ENCODE measurements at regions not wholly inside any gene's neighbourhood (a gene's known extent, or its start where the extent isn't known, plus 50 kb on each side); places are given as distances from the start of the nearest gene placed in this dataset.

DNA sequence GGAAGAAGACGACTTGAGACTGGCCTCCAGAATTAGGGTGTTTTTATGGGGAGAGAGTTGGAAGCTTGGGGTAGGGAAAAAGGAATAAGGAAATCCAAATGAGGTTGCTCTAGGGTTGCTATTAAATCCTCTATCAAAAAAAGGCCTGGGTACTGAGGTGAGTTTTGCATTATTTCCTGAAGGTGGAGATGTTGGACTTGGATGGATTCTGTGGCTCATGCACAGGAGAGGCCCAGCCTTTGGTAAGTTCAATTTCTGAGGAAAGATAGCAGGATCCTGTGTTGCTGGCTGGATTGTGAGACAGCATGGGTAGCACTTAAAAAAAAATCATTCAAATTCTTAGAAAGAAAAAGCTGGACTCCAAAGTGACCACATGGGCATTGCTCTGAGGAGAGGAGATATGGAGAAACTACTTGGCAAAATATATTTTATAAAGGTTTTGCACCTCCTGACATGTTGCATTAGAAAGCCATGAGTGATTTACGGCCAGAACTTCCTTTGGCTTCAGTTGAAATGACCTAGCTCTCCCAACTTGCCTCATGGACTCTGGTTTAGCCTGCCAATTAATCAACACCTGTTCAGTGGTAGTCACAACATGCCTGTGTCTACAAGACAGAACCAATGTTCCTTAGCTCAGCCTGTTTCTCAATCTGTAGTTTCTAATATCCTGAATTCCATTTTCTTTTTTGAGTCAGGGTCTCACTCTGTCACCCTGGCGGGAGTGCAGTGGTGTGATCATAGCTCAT lies 152.1 kb upstream of the RALGAPA2 start:
- ChIA-PET POLR2A (no interaction called here), CTCF (interaction anchor here (0.6 to 0.7 kb wide), 6 partner anchors 85 to 765 kb away, joined by 3 to 5 read pairs (median 4); no protein-coding TSS in a partner anchor)
- H3K27ac Mint-ChIP-seq, result no peak overlapping the region
- H3K36me3 Mint-ChIP-seq, result no peaks in the 10 kb centered on the region
- Histone ChIP-seq H3K9me3 (no peaks in the 10 kb centered on the region), H3K4me3 (ENCODE audit: control insufficient read depth in 1 of 2, extremely low read depth in 1 of 2, low read length in 1 of 2) (no peak overlapping the region), H3K27me3 (replicated peaks in 1 of 2; ENCODE audit: control insufficient read depth in 2 of 2, extremely low read depth in 1 of 2, insufficient read depth in 2 of 2, low read length in 1 of 2) (peaks cover 0 to 4% of the 10 kb centered on the region in 2 experiments), H3K36me3 (ENCODE audit: control insufficient read depth in 2 of 2, extremely low read depth in 1 of 2, insufficient read depth in 1 of 2, low read length in 1 of 2) (no peaks in the 10 kb centered on the region), H3K27ac (ENCODE audit: low read length) (no peak overlapping the region), H3K4me1 (ENCODE audit: control insufficient read depth in 1 of 2, extremely low read depth in 1 of 2, insufficient read depth in 2 of 2, low read length in 2 of 2) (peaks cover 0 to 3% of the 10 kb centered on the region in 2 experiments)
- no peaks in the 10 kb centered on the region for H3K9me3 Mint-ChIP-seq
- ATAC-seq (replicated peaks in 1 of 4), result no peak
- 33% methylated on average over 1 of the region's 3 CpGs for whole genome bisulfite sequencing (ENCODE audit: insufficient coverage)
- H3K4me1 Mint-ChIP-seq, result no peaks in the 10 kb centered on the region
- no peak overlapping the region for H3K4me3 Mint-ChIP-seq
- DNase-seq, result no peak
- H3K27me3 Mint-ChIP-seq, result peaks cover 10 to 21% of the 10 kb centered on the region in 2 donors

DNA sequence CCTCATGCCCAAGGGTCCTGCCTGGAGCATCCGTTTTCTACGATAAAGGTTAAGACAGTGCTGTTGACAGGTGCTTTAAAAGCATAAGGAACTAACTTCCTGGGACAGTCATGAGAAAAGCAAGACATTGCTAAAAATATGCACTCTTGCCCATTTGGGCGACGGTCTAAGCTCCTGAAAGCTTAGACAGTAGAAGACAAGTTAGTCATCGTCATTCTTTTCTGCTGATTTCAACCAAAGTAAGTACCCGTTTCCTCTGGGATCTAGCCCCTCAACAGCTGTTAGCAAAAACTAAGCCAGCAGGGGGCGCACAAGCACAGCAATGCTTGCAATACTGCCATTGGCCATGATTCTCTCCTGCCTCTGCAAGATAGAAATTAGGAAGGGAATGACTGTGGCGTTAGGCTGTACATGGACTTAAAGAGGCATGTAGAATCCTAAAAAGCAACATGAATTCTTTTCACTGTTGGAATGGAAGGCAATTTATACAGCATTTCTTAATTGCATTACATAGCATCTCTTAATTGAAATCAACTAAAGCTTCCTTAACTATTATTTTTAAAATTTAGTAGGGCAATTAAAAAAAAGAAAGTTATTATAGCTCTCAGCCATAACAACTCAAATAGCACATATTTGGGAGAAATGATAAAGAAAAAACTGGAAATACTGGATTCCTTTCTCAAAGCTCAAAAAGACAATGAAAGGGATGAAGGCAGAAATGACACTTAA lies 147.8 kb upstream of the RALGAPA2 start:
- Mint-ChIP-seq H3K27me3 (peaks cover 24 to 34% of the 10 kb centered on the region in 2 donors), H3K9me3 (no peaks in the 10 kb centered on the region), H3K4me1 (no peaks in the 10 kb centered on the region), H3K4me3 (no peak overlapping the region), H3K27ac (no peak overlapping the region), H3K36me3 (no peaks in the 10 kb centered on the region)
- Histone ChIP-seq H3K4me1 (ENCODE audit: control insufficient read depth in 1 of 2, extremely low read depth in 1 of 2, insufficient read depth in 2 of 2, low read length in 2 of 2) (peaks cover 0 to 3% of the 10 kb centered on the region in 2 experiments), H3K4me3 (ENCODE audit: control insufficient read depth in 1 of 2, extremely low read depth in 1 of 2, low read length in 1 of 2) (no peak overlapping the region), H3K36me3 (ENCODE audit: control insufficient read depth in 2 of 2, extremely low read depth in 1 of 2, insufficient read depth in 1 of 2, low read length in 1 of 2) (no peaks in the 10 kb centered on the region), H3K27me3 (replicated peaks in 1 of 2; ENCODE audit: control insufficient read depth in 2 of 2, extremely low read depth in 1 of 2, insufficient read depth in 2 of 2, low read length in 1 of 2) (peaks cover 0 to 9% of the 10 kb centered on the region in 2 experiments), H3K27ac (ENCODE audit: low read length) (no peak overlapping the region), H3K9me3 (no peaks in the 10 kb centered on the region)
- POLR2A ChIA-PET, result no interaction called here
- ATAC-seq (replicated peaks in 1 of 4) (peak; percentile 59 to 70 (median 64)), DNase-seq (peak; percentile 31 to 84 (median 73))
- CTCF ChIA-PET, result interaction anchor here (0.6 to 3.1 kb wide), 14 partner anchors 8 to 1452 kb away, joined by 3 to 25 read pairs (median 5); no protein-coding TSS in a partner anchor
- 22% methylated on average over 7 of the region's 8 CpGs for WGBS (ENCODE audit: insufficient coverage)

DNA sequence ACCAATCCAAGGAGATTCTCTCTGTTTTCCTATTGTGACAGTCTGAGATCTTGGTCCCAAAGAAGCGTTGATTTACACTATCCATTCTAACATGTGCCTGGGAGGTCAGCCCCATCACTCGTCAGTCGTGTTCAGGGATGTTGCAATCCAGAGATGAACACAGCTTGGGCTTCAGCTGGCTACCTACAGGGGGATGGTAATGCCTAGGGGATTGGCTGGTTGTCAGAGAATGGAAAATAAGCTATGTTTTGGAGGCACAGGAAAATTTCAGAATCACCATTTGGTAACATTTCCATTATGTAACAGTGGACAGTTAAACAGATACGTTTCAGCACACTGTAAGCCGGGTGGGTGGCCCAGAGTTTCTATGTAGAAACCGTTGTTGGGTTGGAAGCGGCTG lies 147.1 kb upstream of the RALGAPA2 start:
- POLR2A ChIA-PET, result no interaction called here
- Histone ChIP-seq H3K27me3 (replicated peaks in 1 of 2; ENCODE audit: control insufficient read depth in 2 of 2, extremely low read depth in 1 of 2, insufficient read depth in 2 of 2, low read length in 1 of 2) (peaks cover 0 to 10% of the 10 kb centered on the region in 2 experiments), H3K4me1 (ENCODE audit: control insufficient read depth in 1 of 2, extremely low read depth in 1 of 2, insufficient read depth in 2 of 2, low read length in 2 of 2) (peaks cover 0 to 3% of the 10 kb centered on the region in 2 experiments), H3K9me3 (no peaks in the 10 kb centered on the region), H3K36me3 (ENCODE audit: control insufficient read depth in 2 of 2, extremely low read depth in 1 of 2, insufficient read depth in 1 of 2, low read length in 1 of 2) (no peaks in the 10 kb centered on the region), H3K27ac (ENCODE audit: low read length) (no peak overlapping the region), H3K4me3 (ENCODE audit: control insufficient read depth in 1 of 2, extremely low read depth in 1 of 2, low read length in 1 of 2) (no peak overlapping the region)
- no peaks in the 10 kb centered on the region for H3K4me1 Mint-ChIP-seq
- CTCF ChIA-PET, result interaction anchor here (0.6 to 3.1 kb wide), 13 partner anchors 9 to 756 kb away, joined by 3 to 25 read pairs (median 5); no protein-coding TSS in a partner anchor
- no peaks in the 10 kb centered on the region for H3K9me3 Mint-ChIP-seq
- peaks cover 25 to 35% of the 10 kb centered on the region in 2 donors for H3K27me3 Mint-ChIP-seq
- no peaks in the 10 kb centered on the region for H3K36me3 Mint-ChIP-seq
- WGBS (ENCODE audit: insufficient coverage), result 85% methylated on average over 2 of the region's 7 CpGs
- no peak for ATAC-seq (replicated peaks in 1 of 4)
- no peak overlapping the region for H3K27ac Mint-ChIP-seq
- no peak overlapping the region for H3K4me3 Mint-ChIP-seq
- no peak for DNase-seq

DNA sequence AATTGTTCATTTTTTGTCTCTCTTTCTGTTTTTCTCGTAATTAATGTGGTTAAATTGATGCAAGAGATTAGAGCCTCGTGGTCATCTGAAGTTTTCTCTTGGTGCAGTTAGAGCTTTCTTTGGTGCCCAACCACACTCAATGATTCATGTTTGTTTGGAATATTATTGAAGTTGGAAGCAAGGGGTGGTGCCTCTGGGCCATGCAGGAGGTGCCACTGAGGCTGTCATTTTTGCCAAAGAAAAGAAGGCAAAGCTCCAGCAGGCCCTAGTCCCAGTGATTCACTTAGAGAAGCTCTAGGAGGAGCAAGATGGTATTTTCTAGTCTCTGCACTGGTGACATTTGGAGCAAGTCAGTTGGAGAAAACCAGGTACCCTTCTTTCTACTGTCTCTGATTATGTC lies 144.5 kb upstream of the RALGAPA2 start:
- ATAC-seq (replicated peaks in 1 of 4), result no peak
- WGBS (ENCODE audit: insufficient coverage), result 20% methylated on average over 1 of the region's 2 CpGs
- ChIA-PET CTCF (interaction anchor here in 1 of 2 donors (0.9 kb wide), 1 partner anchor 10 kb away, joined by 3 read pairs; no protein-coding TSS in a partner anchor), POLR2A (no interaction called here)
- H3K27me3 ChIP-seq (replicated peaks in 1 of 2; ENCODE audit: control insufficient read depth in 2 of 2, extremely low read depth in 1 of 2, insufficient read depth in 2 of 2, low read length in 1 of 2), result peaks cover 0 to 24% of the 10 kb centered on the region in 2 experiments
- Mint-ChIP-seq H3K9me3 (no peaks in the 10 kb centered on the region), H3K4me1 (no peaks in the 10 kb centered on the region), H3K36me3 (no peaks in the 10 kb centered on the region), H3K27ac (no peak overlapping the region), H3K4me3 (no peak overlapping the region), H3K27me3 (peaks cover 25 to 36% of the 10 kb centered on the region in 2 donors)
- H3K4me1 ChIP-seq (ENCODE audit: control insufficient read depth in 1 of 2, extremely low read depth in 1 of 2, insufficient read depth in 2 of 2, low read length in 2 of 2), result peaks cover 0 to 3% of the 10 kb centered on the region in 2 experiments
- H3K9me3 ChIP-seq, result no peaks in the 10 kb centered on the region
- H3K27ac ChIP-seq (ENCODE audit: low read length), result no peak overlapping the region
- no peak for DNase-seq
- no peak overlapping the region for H3K4me3 ChIP-seq (ENCODE audit: control insufficient read depth in 1 of 2, extremely low read depth in 1 of 2, low read length in 1 of 2)
- no peaks in the 10 kb centered on the region for H3K36me3 ChIP-seq (ENCODE audit: control insufficient read depth in 2 of 2, extremely low read depth in 1 of 2, insufficient read depth in 1 of 2, low read length in 1 of 2)

DNA sequence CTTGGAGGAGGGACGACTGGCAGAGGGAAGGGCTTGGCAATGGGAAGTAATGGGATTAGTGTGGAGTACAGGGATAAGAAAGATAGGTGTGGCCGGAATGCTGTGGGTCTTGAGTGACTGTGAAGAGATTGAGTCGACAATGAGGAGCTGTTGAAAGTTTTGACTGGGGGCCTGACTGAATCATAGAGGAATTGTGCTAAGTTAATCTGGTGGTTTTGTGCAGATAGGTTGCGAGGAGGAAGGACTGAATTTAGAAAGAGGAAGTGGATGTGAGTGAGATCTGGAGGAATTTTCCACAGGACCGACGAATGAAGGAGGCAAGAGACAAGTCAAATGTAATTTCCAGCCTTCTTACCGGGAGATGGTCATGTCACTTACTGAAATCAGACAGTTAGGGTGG lies 143.9 kb upstream of the RALGAPA2 start:
- CTCF ChIA-PET, result interaction anchor here in 1 of 2 donors (0.9 kb wide), 1 partner anchor 9 kb away, joined by 3 read pairs; no protein-coding TSS in a partner anchor
- WGBS (ENCODE audit: insufficient coverage), result 51% methylated on average over 6 of the region's 7 CpGs
- DNase-seq (no peak), ATAC-seq (replicated peaks in 1 of 4) (no peak)
- no peaks in the 10 kb centered on the region for H3K9me3 ChIP-seq
- Mint-ChIP-seq H3K27me3 (peaks cover 25 to 36% of the 10 kb centered on the region in 2 donors), H3K4me1 (no peaks in the 10 kb centered on the region), H3K9me3 (no peaks in the 10 kb centered on the region), H3K4me3 (no peak overlapping the region), H3K27ac (no peak overlapping the region), H3K36me3 (no peaks in the 10 kb centered on the region)
- H3K4me3 ChIP-seq (ENCODE audit: control insufficient read depth in 1 of 2, extremely low read depth in 1 of 2, low read length in 1 of 2), result no peak overlapping the region
- POLR2A ChIA-PET, result no interaction called here
- peaks cover 0 to 3% of the 10 kb centered on the region in 2 experiments for H3K4me1 ChIP-seq (ENCODE audit: control insufficient read depth in 1 of 2, extremely low read depth in 1 of 2, insufficient read depth in 2 of 2, low read length in 2 of 2)
- H3K27ac ChIP-seq (ENCODE audit: low read length), result no peak overlapping the region
- H3K27me3 ChIP-seq (replicated peaks in 1 of 2; ENCODE audit: control insufficient read depth in 2 of 2, extremely low read depth in 1 of 2, insufficient read depth in 2 of 2, low read length in 1 of 2), result peaks cover 0 to 24% of the 10 kb centered on the region in 2 experiments
- H3K36me3 ChIP-seq (ENCODE audit: control insufficient read depth in 2 of 2, extremely low read depth in 1 of 2, insufficient read depth in 1 of 2, low read length in 1 of 2), result no peaks in the 10 kb centered on the region

DNA sequence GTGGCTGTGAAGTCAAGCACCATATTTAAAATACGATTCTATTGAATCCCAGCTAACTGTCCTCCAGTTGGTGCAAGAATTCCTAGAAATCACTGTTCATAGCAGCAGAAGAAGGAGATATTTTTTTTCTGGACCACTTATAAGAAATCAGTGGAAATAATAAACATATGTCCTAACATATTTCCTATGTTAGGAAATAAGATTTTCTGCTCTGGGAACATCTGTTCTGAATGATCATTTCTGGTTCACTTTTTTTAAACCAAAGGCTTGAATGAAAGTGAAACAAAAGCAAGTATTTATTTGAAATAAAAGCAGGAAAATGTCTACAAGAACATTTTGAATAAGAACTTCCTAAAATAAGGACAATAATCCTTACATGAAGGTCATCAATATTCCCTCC lies 138.9 kb upstream of the RALGAPA2 start:
- peaks cover 9 to 15% of the 10 kb centered on the region in 2 donors for H3K27me3 Mint-ChIP-seq
- ChIA-PET CTCF (interaction anchor here in 1 of 2 donors (0.6 kb wide), 1 partner anchor 331 kb away, joined by 5 read pairs; no protein-coding TSS in a partner anchor), POLR2A (interaction anchor here in 1 of 2 donors (0.6 kb wide), 1 partner anchor 653 kb away, joined by 3 read pairs; no protein-coding TSS in a partner anchor)
- H3K27me3 ChIP-seq (replicated peaks in 1 of 2; ENCODE audit: control insufficient read depth in 2 of 2, extremely low read depth in 1 of 2, insufficient read depth in 2 of 2, low read length in 1 of 2), result peaks cover 0 to 22% of the 10 kb centered on the region in 2 experiments
- no peak for DNase-seq
- no peak for ATAC-seq (replicated peaks in 1 of 4)
- H3K9me3 ChIP-seq, result no peaks in the 10 kb centered on the region
- WGBS (ENCODE audit: insufficient coverage), result no CpG with 5 or more reads among the region's 1 CpG
- H3K36me3 Mint-ChIP-seq, result no peaks in the 10 kb centered on the region
- H3K4me3 ChIP-seq (ENCODE audit: control insufficient read depth in 1 of 2, extremely low read depth in 1 of 2, low read length in 1 of 2), result no peak overlapping the region
- no peak overlapping the region for H3K27ac Mint-ChIP-seq
- no peaks in the 10 kb centered on the region for H3K9me3 Mint-ChIP-seq
- no peaks in the 10 kb centered on the region for H3K4me1 ChIP-seq (ENCODE audit: control insufficient read depth in 1 of 2, extremely low read depth in 1 of 2, insufficient read depth in 2 of 2, low read length in 2 of 2)
- no peaks in the 10 kb centered on the region for H3K4me1 Mint-ChIP-seq
- H3K4me3 Mint-ChIP-seq, result no peak overlapping the region
- H3K27ac ChIP-seq (ENCODE audit: low read length), result no peak overlapping the region
- no peaks in the 10 kb centered on the region for H3K36me3 ChIP-seq (ENCODE audit: control insufficient read depth in 2 of 2, extremely low read depth in 1 of 2, insufficient read depth in 1 of 2, low read length in 1 of 2)

Data from T-cell (primary cell).